Fibroblast of lung (primary cell): ENCODE measurements at regions not wholly inside any gene's neighbourhood (a gene's known extent, or its start where the extent isn't known, plus 50 kb on each side); places are given as distances from the start of the nearest gene placed in this dataset.

ENCODE experiments used
- EZH2 ChIP-seq: IDR thresholded peaks from 2 replicates; pipeline ENCODE4 v1.5.1; 2012; ENCODE audit warnings: low read length, control low read depth, mild to moderate bottlenecking; ENCODE audit errors: missing control alignments
- TF ChIP-seq, protein P1 (sequence below), 2 donors: IDR thresholded peaks in 1 of 2; conservative IDR thresholded peaks in 1 of 2; 1 replicate in 1 of 2; 2 replicates in 1 of 2; pipeline ENCODE4 v1.5.1; 2011 to 2012; ENCODE audit warnings: low read length in 2 of 2, control low read depth in 1 of 2, inconsistent platforms in 1 of 2, low read depth in 1 of 2, mild to moderate bottlenecking in 1 of 2

DNA sequence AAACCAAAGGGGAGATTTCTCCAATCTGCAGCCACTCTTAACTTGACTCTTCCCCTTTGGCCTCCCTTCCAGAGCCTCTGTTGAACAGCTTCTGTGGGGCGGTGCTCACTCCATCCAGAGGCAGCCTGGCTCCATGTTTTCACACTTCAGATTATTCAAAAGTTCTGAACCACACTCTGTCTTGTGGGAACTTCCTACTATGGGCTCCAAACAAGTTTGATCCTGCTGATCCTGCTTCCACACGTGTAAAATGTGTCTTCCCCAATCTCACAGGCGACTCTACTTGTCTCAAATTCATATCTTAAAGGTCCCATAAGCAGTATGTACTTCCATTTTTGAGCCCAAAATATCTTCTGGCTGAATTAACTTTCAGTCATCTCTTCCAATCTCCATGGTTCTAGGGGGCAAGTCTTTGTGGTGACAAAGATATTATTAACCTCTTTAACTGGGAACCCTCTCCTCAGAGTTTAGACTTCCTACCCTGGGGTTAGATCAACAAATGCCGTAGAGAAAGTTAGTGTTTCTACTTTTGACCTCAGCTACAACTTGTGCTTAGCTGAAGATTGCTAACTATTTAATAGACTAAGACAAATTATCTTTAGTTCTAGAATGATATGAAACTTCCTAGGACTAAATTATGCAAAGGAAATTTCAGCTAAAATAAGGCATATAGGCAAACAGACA lies 176.3 kb upstream of the BCL6 start:
- TF ChIP-seq, protein P1, sequence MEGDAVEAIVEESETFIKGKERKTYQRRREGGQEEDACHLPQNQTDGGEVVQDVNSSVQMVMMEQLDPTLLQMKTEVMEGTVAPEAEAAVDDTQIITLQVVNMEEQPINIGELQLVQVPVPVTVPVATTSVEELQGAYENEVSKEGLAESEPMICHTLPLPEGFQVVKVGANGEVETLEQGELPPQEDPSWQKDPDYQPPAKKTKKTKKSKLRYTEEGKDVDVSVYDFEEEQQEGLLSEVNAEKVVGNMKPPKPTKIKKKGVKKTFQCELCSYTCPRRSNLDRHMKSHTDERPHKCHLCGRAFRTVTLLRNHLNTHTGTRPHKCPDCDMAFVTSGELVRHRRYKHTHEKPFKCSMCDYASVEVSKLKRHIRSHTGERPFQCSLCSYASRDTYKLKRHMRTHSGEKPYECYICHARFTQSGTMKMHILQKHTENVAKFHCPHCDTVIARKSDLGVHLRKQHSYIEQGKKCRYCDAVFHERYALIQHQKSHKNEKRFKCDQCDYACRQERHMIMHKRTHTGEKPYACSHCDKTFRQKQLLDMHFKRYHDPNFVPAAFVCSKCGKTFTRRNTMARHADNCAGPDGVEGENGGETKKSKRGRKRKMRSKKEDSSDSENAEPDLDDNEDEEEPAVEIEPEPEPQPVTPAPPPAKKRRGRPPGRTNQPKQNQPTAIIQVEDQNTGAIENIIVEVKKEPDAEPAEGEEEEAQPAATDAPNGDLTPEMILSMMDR (conservative IDR thresholded peaks at IDR 0.05 in 1 of 2, IDR thresholded peaks at IDR 0.05 in 1 of 2; ENCODE audit: low read depth in 1 of 2, low read length in 2 of 2) = no peak
- TF ChIP-seq EZH2 = no peak
